ENCODE measurements at regions not wholly inside any gene's neighbourhood (a gene's known extent, or its start where the extent isn't known, plus 50 kb on each side); places are given as distances from the start of the nearest gene placed in this dataset.

- Mint-ChIP-seq H3K4me1 (ENCODE audit: unreplicated experiment) (peaks cover 6% of the 10 kb centered on the region), H3K9me3 (ENCODE audit: unreplicated experiment) (peaks cover 3% of the 10 kb centered on the region), H3K27me3 (ENCODE audit: unreplicated experiment) (no peaks in the 10 kb centered on the region), H3K27ac (ENCODE audit: unreplicated experiment) (no peak overlapping the region), H3K4me3 (ENCODE audit: unreplicated experiment) (no peak overlapping the region), H3K36me3 (ENCODE audit: unreplicated experiment) (no peaks in the 10 kb centered on the region)
- TF ChIP-seq CTCF (IDR thresholded peaks at IDR 0.05), result no peak
- DNase-seq (ENCODE audit: extremely low spot score, unreplicated experiment), result no peak
Observed at GRCh38 chr7:41058986-41059741, 643.7 kb downstream of the INHBA start.

GRCh38 chr7:41054960-41055661, 647.8 kb downstream of the INHBA start:
- peaks cover 3% of the 10 kb centered on the region for H3K9me3 Mint-ChIP-seq (ENCODE audit: unreplicated experiment)
- no peaks in the 10 kb centered on the region for H3K36me3 Mint-ChIP-seq (ENCODE audit: unreplicated experiment)
- H3K27me3 Mint-ChIP-seq (ENCODE audit: unreplicated experiment), result no peaks in the 10 kb centered on the region
- no peak overlapping the region for H3K27ac Mint-ChIP-seq (ENCODE audit: unreplicated experiment)
- no peak for TF ChIP-seq CTCF (IDR thresholded peaks at IDR 0.05)
- H3K4me3 Mint-ChIP-seq (ENCODE audit: unreplicated experiment), result no peak overlapping the region
- no peak for DNase-seq (ENCODE audit: extremely low spot score, unreplicated experiment)
- peaks cover 23% of the 10 kb centered on the region for H3K4me1 Mint-ChIP-seq (ENCODE audit: unreplicated experiment)

- H3K4me3 Mint-ChIP-seq (ENCODE audit: unreplicated experiment), result no peak overlapping the region
- no peak overlapping the region for H3K27ac Mint-ChIP-seq (ENCODE audit: unreplicated experiment)
- H3K4me1 Mint-ChIP-seq (ENCODE audit: unreplicated experiment), result peaks cover 23% of the 10 kb centered on the region
- H3K27me3 Mint-ChIP-seq (ENCODE audit: unreplicated experiment), result no peaks in the 10 kb centered on the region
- H3K36me3 Mint-ChIP-seq (ENCODE audit: unreplicated experiment), result no peaks in the 10 kb centered on the region
- H3K9me3 Mint-ChIP-seq (ENCODE audit: unreplicated experiment), result peaks cover 3% of the 10 kb centered on the region
- DNase-seq (ENCODE audit: extremely low spot score, unreplicated experiment), result no peak
- peak; percentile 25 for TF ChIP-seq CTCF (IDR thresholded peaks at IDR 0.05)
Observed at GRCh38 chr7:41053820-41054219, 649.1 kb downstream of the INHBA start.

GRCh38 chr7:41052736-41053135, 650.2 kb downstream of the INHBA start:
- H3K4me1 Mint-ChIP-seq (ENCODE audit: unreplicated experiment), result peaks cover 28% of the 10 kb centered on the region
- no peak overlapping the region for H3K27ac Mint-ChIP-seq (ENCODE audit: unreplicated experiment)
- H3K9me3 Mint-ChIP-seq (ENCODE audit: unreplicated experiment), result no peaks in the 10 kb centered on the region
- no peak overlapping the region for H3K4me3 Mint-ChIP-seq (ENCODE audit: unreplicated experiment)
- TF ChIP-seq CTCF (IDR thresholded peaks at IDR 0.05), result no peak
- H3K27me3 Mint-ChIP-seq (ENCODE audit: unreplicated experiment), result no peaks in the 10 kb centered on the region
- no peak for DNase-seq (ENCODE audit: extremely low spot score, unreplicated experiment)
- no peaks in the 10 kb centered on the region for H3K36me3 Mint-ChIP-seq (ENCODE audit: unreplicated experiment)

- no peak for DNase-seq (ENCODE audit: extremely low spot score, unreplicated experiment)
- Mint-ChIP-seq H3K27me3 (ENCODE audit: unreplicated experiment) (no peaks in the 10 kb centered on the region), H3K36me3 (ENCODE audit: unreplicated experiment) (no peaks in the 10 kb centered on the region), H3K4me1 (ENCODE audit: unreplicated experiment) (peaks cover 34% of the 10 kb centered on the region), H3K27ac (ENCODE audit: unreplicated experiment) (no peak overlapping the region), H3K4me3 (ENCODE audit: unreplicated experiment) (no peak overlapping the region), H3K9me3 (ENCODE audit: unreplicated experiment) (no peaks in the 10 kb centered on the region)
- no peak for TF ChIP-seq CTCF (IDR thresholded peaks at IDR 0.05)
Observed at GRCh38 chr7:41052201-41052600, 650.7 kb downstream of the INHBA start.

All from osteocyte (in vitro differentiated cells).